Neural progenitor cell (in vitro differentiated cells): ENCODE measurements at regions not wholly inside any gene's neighbourhood (a gene's known extent, or its start where the extent isn't known, plus 50 kb on each side); places are given as distances from the start of the nearest gene placed in this dataset.

ENCODE experiments used
- EZH2 ChIP-seq: fragments of 200-600 bp; sonication (generic); IDR thresholded peaks from 2 replicates; pipeline ENCODE4 v1.6.1; 2017; ENCODE audit warnings: antibody characterized with exemption, mild to moderate bottlenecking, moderate library complexity
- EZH2phosphoT487 ChIP-seq: fragments of 200-600 bp; sonication (generic); IDR thresholded peaks from 2 replicates; pipeline ENCODE4 v1.6.1; 2017; ENCODE audit warnings: antibody characterized with exemption
- TF ChIP-seq, protein P1 (sequence below): fragments of 200-600 bp; sonication (generic); IDR thresholded peaks from 2 replicates; pipeline ENCODE4 v1.5.1; 2017; ENCODE audit warnings: antibody characterized with exemption, mild to moderate bottlenecking

DNA sequence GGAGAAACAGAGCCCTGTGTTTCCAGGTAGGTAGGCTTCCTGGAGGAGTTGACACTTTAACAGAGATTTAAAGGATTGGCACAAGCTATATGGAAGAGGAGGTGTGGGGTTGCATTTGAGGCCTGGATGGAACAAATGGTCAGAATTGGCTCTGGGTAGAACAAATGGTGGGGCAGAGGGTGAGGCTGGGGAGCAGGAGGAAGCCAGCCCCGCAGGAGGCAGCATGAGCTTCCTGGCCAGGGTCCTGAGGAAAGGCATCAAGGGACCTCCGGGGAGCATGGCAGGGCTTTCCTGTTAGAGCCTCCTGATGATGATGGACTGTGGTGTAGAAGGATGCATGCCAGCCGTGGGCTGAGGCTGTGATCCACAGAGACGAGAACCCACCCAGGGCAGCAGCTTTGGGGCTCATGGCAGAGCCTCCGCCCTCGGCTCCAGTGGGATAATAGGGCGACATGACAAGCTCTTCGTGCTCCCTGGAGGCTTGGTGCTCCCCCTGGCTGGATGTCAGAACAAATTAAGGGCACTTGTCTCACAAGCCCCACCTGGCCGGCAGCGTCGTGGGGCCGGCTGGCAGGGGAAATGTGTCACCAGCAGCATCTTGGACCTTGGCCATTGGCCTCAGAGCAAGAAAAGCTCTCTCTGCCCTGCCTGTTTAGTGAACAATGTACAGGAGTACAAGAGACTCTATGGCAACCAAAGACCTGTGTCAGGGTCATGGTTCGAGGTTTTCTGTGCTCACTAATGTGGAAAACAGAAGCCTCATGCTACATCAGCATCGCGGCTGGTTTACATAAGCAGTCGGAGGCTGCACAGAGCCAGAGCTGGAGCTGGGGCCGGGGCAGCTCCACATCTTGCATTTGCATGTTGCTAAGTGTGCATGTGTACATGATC, 153.5 kb downstream of the MYCN start:
- TF ChIP-seq, protein P1, sequence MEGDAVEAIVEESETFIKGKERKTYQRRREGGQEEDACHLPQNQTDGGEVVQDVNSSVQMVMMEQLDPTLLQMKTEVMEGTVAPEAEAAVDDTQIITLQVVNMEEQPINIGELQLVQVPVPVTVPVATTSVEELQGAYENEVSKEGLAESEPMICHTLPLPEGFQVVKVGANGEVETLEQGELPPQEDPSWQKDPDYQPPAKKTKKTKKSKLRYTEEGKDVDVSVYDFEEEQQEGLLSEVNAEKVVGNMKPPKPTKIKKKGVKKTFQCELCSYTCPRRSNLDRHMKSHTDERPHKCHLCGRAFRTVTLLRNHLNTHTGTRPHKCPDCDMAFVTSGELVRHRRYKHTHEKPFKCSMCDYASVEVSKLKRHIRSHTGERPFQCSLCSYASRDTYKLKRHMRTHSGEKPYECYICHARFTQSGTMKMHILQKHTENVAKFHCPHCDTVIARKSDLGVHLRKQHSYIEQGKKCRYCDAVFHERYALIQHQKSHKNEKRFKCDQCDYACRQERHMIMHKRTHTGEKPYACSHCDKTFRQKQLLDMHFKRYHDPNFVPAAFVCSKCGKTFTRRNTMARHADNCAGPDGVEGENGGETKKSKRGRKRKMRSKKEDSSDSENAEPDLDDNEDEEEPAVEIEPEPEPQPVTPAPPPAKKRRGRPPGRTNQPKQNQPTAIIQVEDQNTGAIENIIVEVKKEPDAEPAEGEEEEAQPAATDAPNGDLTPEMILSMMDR = no peak
- no peak for TF ChIP-seq EZH2
- TF ChIP-seq EZH2phosphoT487 = no peak
